ENCODE measurements at regions not wholly inside any gene's neighbourhood (a gene's known extent, or its start where the extent isn't known, plus 50 kb on each side); places are given as distances from the start of the nearest gene placed in this dataset.

DNA sequence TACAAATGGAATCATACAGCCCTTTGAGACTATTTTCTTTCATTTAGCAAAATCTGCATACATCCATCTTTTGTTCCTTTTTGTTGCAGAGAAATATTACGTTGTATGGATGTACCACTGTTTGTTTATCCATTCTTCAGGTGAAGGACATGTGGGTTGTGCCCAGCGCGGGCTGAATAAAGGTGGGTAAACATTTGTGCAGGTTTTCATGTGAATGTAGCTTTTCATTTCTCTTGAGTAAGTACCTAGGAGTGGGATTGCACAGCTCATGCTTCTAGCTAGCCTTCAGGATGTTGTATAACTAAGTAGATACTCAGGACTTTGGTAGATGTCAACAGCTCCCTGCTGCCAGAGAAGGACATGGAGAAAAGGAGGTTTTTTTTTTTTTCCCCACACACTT, 50.6 kb upstream of the SPRED2 start (continued):
- no peak for TF ChIP-seq TERF1 (CRISPR knock-in tag; IDR thresholded peaks at IDR 0.05)
- TF ChIP-seq RFX1 (IDR thresholded peaks at IDR 0.05): no peak
- TF ChIP-seq HNF1B (CRISPR knock-in tag; IDR thresholded peaks at IDR 0.05): 0 out of 2 replicates have a peak, but pooled peaks have one; percentile 33
- peak; percentile 63 for TF ChIP-seq ZEB1 (IDR thresholded peaks at IDR 0.05; ENCODE audit: insufficient replicate concordance, low read depth)
- TF ChIP-seq ZNF572 (CRISPR knock-in tag; IDR thresholded peaks at IDR 0.05): no peak
- peak; percentile 38; the same call in 1 of the 2 replicates for TF ChIP-seq HOXA3 (CRISPR knock-in tag; IDR thresholded peaks at IDR 0.05)
- no peak for TF ChIP-seq ZBTB10 (CRISPR knock-in tag; IDR thresholded peaks at IDR 0.05; ENCODE audit: borderline replicate concordance)
- TF ChIP-seq ZNF557 (CRISPR knock-in tag; IDR thresholded peaks at IDR 0.05): no peak
- no peak for TF ChIP-seq ZNF629 (CRISPR knock-in tag; conservative IDR thresholded peaks at IDR 0.05)
- TF ChIP-seq PCBP2 (optimal IDR thresholded peaks at IDR 0.05; ENCODE audit: low read depth, low read length, poor library complexity, severe bottlenecking): no peak
- no peak; the same call in 2 of the 3 replicates for TF ChIP-seq MXI1 (IDR thresholded peaks at IDR 0.05; ENCODE audit: borderline replicate concordance, low read depth, low read length)
- TF ChIP-seq SNAI1 (CRISPR knock-in tag; IDR thresholded peaks at IDR 0.05; ENCODE audit: borderline replicate concordance): no peak
- no peak for TF ChIP-seq NFAT5 (CRISPR knock-in tag; IDR thresholded peaks at IDR 0.05)
- peak; percentile 55; the same call in 1 of the 2 replicates for TF ChIP-seq CREM (IDR thresholded peaks at IDR 0.05)
- no peak for TF ChIP-seq CREM (CRISPR knock-in tag; IDR thresholded peaks at IDR 0.05)
- TF ChIP-seq POLR2AphosphoS5 (IDR thresholded peaks at IDR 0.05; ENCODE audit: low read depth, low read length): no peak
- TF ChIP-seq, protein P1, sequence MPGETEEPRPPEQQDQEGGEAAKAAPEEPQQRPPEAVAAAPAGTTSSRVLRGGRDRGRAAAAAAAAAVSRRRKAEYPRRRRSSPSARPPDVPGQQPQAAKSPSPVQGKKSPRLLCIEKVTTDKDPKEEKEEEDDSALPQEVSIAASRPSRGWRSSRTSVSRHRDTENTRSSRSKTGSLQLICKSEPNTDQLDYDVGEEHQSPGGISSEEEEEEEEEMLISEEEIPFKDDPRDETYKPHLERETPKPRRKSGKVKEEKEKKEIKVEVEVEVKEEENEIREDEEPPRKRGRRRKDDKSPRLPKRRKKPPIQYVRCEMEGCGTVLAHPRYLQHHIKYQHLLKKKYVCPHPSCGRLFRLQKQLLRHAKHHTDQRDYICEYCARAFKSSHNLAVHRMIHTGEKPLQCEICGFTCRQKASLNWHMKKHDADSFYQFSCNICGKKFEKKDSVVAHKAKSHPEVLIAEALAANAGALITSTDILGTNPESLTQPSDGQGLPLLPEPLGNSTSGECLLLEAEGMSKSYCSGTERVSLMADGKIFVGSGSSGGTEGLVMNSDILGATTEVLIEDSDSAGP (CRISPR knock-in tag; IDR thresholded peaks at IDR 0.05; ENCODE audit: borderline replicate concordance): no peak
- TF ChIP-seq GATAD2A (CRISPR knock-in tag; IDR thresholded peaks at IDR 0.05): peak; percentile 92
- TF ChIP-seq NKX3-1 (CRISPR knock-in tag; IDR thresholded peaks at IDR 0.05): peak; percentile 44; the same call in 1 of the 2 replicates
